ENCODE measurements at regions not wholly inside any gene's neighbourhood (a gene's known extent, or its start where the extent isn't known, plus 50 kb on each side); places are given as distances from the start of the nearest gene placed in this dataset.

GRCh38 chr5:2256691-2257280 is 374.1 kb upstream of the IRX4 start:
- Mint-ChIP-seq H3K4me3 (ENCODE audit: unreplicated experiment) (no peak overlapping the region), H3K27me3 (ENCODE audit: unreplicated experiment) (peaks cover 4% of the 10 kb centered on the region), H3K36me3 (ENCODE audit: unreplicated experiment) (peaks cover 4% of the 10 kb centered on the region), H3K27ac (ENCODE audit: unreplicated experiment) (no peak overlapping the region), H3K9me3 (ENCODE audit: unreplicated experiment) (peaks cover 11% of the 10 kb centered on the region), H3K4me1 (ENCODE audit: low read depth, unreplicated experiment) (peaks cover 18% of the 10 kb centered on the region)
- TF ChIP-seq CTCF (IDR thresholded peaks at IDR 0.05; ENCODE audit: partially characterized antibody, unreplicated experiment) = no peak
- DNase-seq = no peak

DNA sequence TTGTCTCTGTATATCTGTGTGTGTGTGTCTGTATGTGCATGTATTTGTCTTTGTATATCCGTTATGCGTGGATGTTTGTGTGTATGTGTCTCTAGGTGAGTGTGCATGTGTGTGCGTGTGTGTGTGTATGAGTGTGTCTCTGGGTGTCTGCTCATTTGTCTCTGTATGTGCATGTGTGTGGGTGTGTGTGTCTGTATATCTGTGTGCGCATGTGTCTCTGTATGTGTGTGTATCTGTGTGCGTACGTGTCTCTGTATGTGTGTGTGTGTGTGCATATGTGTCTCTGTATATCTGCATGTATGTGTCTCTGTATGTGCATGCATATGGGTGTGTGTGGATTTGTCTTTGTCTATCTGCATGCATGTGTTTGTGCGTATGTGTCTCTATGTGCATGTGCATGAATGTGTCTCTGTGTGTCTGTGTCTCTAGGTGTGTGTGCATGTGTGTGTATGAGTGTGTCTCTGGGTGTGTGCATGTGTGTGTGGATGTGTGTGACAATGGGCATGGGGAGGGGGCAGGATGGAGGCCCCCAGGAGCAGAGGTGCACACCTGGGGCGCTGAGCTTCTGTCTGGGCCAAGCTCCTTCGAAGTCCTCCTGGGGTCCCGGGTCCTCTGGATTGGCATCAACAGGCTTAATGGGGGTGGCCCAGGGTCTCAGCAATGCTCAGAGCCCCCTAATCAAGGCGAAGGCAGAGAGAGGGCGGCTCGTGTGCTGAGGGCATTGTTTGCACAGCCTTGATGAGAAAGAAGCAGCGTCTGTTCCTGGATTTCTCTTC is 373.4 kb upstream of the IRX4 start:
- no peak for TF ChIP-seq CTCF (IDR thresholded peaks at IDR 0.05; ENCODE audit: partially characterized antibody, unreplicated experiment)
- Mint-ChIP-seq H3K4me1 (ENCODE audit: low read depth, unreplicated experiment) (peaks cover 18% of the 10 kb centered on the region), H3K27me3 (ENCODE audit: unreplicated experiment) (peaks cover 4% of the 10 kb centered on the region), H3K4me3 (ENCODE audit: unreplicated experiment) (no peak overlapping the region), H3K9me3 (ENCODE audit: unreplicated experiment) (peaks cover 11% of the 10 kb centered on the region), H3K36me3 (ENCODE audit: unreplicated experiment) (peaks cover 4% of the 10 kb centered on the region), H3K27ac (ENCODE audit: unreplicated experiment) (no peak overlapping the region)
- no peak for DNase-seq

GRCh38 chr5:2254880-2255750 is 372.4 kb upstream of the IRX4 start:
- peaks cover 18% of the 10 kb centered on the region for H3K4me1 Mint-ChIP-seq (ENCODE audit: low read depth, unreplicated experiment)
- DNase-seq = no peak
- H3K36me3 Mint-ChIP-seq (ENCODE audit: unreplicated experiment) = peaks cover 4% of the 10 kb centered on the region
- H3K4me3 Mint-ChIP-seq (ENCODE audit: unreplicated experiment) = no peak overlapping the region
- no peak for TF ChIP-seq CTCF (IDR thresholded peaks at IDR 0.05; ENCODE audit: partially characterized antibody, unreplicated experiment)
- H3K27me3 Mint-ChIP-seq (ENCODE audit: unreplicated experiment) = peaks cover 4% of the 10 kb centered on the region
- H3K9me3 Mint-ChIP-seq (ENCODE audit: unreplicated experiment) = peaks cover 11% of the 10 kb centered on the region
- peak overlapping the region; percentile 15 for H3K27ac Mint-ChIP-seq (ENCODE audit: unreplicated experiment)

- DNase-seq = no peak
- peaks cover 18% of the 10 kb centered on the region for H3K4me1 Mint-ChIP-seq (ENCODE audit: low read depth, unreplicated experiment)
- H3K27ac Mint-ChIP-seq (ENCODE audit: unreplicated experiment) = no peak overlapping the region
- no peak overlapping the region for H3K4me3 Mint-ChIP-seq (ENCODE audit: unreplicated experiment)
- peaks cover 4% of the 10 kb centered on the region for H3K36me3 Mint-ChIP-seq (ENCODE audit: unreplicated experiment)
- peaks cover 4% of the 10 kb centered on the region for H3K27me3 Mint-ChIP-seq (ENCODE audit: unreplicated experiment)
- peaks cover 12% of the 10 kb centered on the region for H3K9me3 Mint-ChIP-seq (ENCODE audit: unreplicated experiment)
- TF ChIP-seq CTCF (IDR thresholded peaks at IDR 0.05; ENCODE audit: partially characterized antibody, unreplicated experiment) = no peak
Observed at GRCh38 chr5:2254406-2254805, 371.7 kb upstream of the IRX4 start.

Measured in glutamatergic neuron (in vitro differentiated cells).